NCI-H510A (cell line): ENCODE measurements at regions not wholly inside any gene's neighbourhood (a gene's known extent, or its start where the extent isn't known, plus 50 kb on each side); places are given as distances from the start of the nearest gene placed in this dataset.

Source experiments
- DNase-seq: peaks from one replicate; lab custom pipeline; 2025; lab: John Stamatoyannopoulos, UW

- DNase-seq: no peak
Observed at GRCh38 chr2:128813352-128814034, 494.8 kb upstream of the HS6ST1 start.

DNA sequence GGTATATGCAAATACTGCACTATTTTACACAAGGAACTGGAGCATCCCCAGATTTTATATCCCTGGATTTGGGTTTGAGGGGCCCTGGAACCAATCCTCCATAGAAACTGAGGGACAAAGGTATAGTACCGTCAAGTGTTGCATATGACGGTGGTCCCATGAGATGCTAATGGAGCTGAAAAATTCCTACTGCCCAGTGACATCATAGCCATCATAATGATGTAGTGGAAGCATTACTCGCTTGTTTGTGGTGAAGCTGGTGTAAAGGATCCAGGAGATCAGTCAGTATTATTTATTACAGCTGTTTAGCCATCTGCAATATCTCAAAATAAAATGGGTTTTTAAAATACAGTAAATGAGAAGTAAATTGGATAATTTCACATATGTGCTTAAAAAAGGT lies 496.6 kb upstream of the HS6ST1 start:
- DNase-seq: no peak

DNA sequence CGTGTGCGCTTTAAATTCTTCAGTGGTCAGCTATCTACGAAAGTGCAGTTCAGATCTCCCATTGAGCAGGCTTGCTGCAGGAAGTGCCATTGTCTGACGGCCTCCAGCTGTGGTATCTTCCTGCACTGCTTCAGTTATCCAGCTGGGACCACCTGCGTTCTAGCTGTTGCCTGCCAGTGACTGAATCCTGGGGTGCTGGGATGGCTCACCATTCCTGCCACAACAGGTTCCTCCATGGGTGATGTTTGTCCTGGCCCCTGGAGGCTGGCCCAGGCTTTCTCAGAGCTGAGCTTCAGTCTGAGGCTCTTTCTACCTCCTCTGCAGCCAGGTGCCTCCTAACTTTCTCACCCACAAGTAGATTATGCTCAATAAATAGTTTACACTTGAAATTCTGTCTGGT lies 498.5 kb upstream of the HS6ST1 start:
- DNase-seq: no peak

GRCh38 chr2:128817813-128818212 lies 499.1 kb upstream of the HS6ST1 start:
- no peak for DNase-seq

DNA sequence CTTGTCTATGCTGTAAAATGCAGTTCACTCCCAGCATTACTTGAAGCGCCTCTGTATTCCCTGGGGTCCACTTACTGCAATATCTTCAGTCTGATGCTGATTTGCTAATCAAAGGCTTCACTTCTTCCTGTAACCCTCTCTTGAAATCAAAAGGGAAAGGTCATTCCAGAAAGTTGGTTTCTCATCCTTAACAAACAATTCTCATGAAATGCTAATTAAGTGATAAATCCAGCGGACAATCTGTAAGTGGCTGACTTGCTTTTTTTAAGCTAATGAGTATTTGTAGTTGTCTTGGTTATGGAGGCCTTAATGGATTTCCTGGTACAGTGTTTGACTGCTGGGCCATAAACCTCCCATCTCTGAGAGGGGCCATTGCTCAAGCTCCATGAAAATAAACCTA lies 499.6 kb upstream of the HS6ST1 start:
- no peak for DNase-seq

GRCh38 chr2:128818704-128819491 lies 500.2 kb upstream of the HS6ST1 start:
- no peak for DNase-seq

- no peak for DNase-seq
Observed at GRCh38 chr2:128820452-128820851, 501.8 kb upstream of the HS6ST1 start.

- DNase-seq: no peak
Observed at GRCh38 chr2:128821010-128821409, 502.3 kb upstream of the HS6ST1 start.

- DNase-seq: no peak
Observed at GRCh38 chr2:128832946-128833663, 514.4 kb upstream of the HS6ST1 start.

DNA sequence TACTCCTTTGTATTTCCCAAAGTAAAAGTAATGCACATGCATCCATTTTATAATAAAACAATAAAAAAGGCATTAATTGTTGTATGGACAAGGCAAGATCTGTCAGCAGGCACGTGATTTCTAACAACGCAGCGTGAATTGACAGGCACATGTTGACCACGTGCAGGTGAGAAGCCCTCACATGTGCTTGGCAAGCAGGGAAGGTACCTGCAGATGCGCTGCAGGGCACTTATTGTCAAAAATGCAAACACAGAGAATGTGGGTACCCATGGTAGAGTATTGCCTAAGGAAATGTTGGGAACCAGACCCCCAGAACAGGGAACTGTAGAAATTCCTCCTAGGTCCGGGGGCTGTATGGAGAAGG lies 515.0 kb upstream of the HS6ST1 start:
- no peak for DNase-seq

GRCh38 chr2:128834207-128834879 lies 515.7 kb upstream of the HS6ST1 start:
- no peak for DNase-seq

GRCh38 chr2:128834880-128835252 lies 516.2 kb upstream of the HS6ST1 start:
- DNase-seq: no peak

- no peak for DNase-seq
Observed at GRCh38 chr2:128835342-128835855, 516.7 kb upstream of the HS6ST1 start.

DNA sequence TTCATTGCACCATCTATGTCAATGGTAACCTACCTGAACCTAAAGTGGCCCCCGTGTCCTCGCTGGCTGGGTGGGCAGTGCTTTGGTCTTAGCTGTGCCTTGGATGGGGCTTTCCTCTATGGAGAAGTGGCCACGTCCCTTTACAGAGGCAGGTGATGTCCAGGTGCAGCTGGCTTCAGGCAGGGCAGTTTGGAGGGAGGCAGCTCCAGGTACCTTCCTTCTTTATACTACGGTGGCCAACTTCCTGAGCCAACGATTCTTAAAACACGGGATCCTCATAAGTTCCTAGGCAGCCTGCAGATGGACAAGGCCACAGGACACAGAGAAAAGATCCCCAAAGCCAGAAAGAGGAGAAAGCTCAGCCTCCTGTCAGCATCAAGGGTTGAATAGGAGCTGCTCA lies 517.3 kb upstream of the HS6ST1 start:
- no peak for DNase-seq

- no peak for DNase-seq
Observed at GRCh38 chr2:128836559-128837100, 518.0 kb upstream of the HS6ST1 start.

- DNase-seq: no peak
Observed at GRCh38 chr2:128838244-128838643, 519.6 kb upstream of the HS6ST1 start.

DNA sequence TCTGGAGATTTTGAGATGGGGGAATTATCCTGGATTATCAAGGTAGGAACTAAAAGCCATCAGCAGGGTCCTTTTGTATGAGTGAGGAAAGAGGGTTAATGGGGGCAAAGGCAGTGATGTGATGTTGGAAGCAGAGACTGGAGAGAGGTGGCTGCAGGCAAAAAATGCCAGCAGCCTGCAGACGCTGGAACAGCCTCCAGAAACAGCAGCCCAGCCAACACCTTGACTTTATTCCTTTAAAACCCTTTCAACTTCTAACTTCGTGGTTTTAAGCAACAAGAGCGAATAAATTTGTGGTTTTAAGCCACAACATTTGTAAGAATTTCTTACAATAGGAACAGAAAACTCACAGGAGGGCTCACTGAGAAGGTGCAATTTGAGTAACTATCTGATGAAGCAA lies 523.1 kb upstream of the HS6ST1 start:
- DNase-seq: no peak

GRCh38 chr2:128867311-128867710 lies 548.6 kb upstream of the HS6ST1 start:
- DNase-seq: no peak

GRCh38 chr2:128867936-128868636 lies 549.4 kb upstream of the HS6ST1 start:
- DNase-seq: no peak

DNA sequence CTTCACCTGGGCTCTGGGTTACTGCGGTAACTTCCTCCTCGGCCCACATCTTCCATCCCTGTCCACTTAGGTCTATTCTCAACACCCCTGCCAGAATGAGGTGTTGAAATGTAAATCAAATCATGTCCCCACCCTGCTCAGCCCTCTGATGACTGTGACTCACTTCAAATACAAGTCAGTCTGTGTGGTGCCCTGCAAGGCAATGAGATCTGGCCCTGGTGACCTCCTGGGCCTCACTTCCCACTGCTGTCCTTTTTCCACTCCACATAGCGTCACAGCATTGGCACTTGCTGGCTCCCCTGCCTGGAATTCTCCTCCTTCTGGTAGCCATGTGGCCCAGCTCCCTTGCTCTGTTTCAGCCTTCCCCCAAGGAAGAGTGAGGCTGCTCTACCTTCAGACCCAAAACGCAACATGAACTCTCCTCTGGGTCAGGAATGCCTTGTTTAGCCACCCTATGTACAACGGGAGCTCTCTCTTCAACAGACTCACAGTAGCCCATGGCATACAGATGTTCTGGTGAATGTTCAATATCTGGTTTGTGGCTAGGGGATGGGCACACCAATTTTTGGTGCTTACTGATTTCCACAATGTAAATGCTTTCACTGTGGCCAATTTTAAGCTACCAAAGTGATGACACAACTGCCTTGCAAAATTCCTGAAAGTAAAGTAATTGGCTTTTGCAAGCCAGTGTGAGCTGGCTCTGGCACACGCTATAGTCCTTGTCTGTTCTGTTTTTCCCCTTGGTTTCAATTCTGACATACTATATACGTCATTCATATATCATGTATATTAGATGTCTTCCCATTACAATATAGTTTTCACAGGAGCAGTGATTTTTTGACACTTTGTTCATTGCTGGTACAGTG lies 550.3 kb upstream of the HS6ST1 start:
- DNase-seq: no peak
